CD4-positive, alpha-beta T cell treated with Interleukin-17A for 4 hours (primary cell): ENCODE measurements at regions not wholly inside any gene's neighbourhood (a gene's known extent, or its start where the extent isn't known, plus 50 kb on each side); places are given as distances from the start of the nearest gene placed in this dataset.
"Not testable (repeated sequence)": the region's sequence is repeated elsewhere in the genome, so short reads cannot be mapped to it uniquely, and the experiment has no call there.

Source experiments
- DNase-seq: peaks from one replicate; pipeline ENCODE4 v3.0.0-alpha.2; 2020; ENCODE audit warnings: mixed read lengths

DNA sequence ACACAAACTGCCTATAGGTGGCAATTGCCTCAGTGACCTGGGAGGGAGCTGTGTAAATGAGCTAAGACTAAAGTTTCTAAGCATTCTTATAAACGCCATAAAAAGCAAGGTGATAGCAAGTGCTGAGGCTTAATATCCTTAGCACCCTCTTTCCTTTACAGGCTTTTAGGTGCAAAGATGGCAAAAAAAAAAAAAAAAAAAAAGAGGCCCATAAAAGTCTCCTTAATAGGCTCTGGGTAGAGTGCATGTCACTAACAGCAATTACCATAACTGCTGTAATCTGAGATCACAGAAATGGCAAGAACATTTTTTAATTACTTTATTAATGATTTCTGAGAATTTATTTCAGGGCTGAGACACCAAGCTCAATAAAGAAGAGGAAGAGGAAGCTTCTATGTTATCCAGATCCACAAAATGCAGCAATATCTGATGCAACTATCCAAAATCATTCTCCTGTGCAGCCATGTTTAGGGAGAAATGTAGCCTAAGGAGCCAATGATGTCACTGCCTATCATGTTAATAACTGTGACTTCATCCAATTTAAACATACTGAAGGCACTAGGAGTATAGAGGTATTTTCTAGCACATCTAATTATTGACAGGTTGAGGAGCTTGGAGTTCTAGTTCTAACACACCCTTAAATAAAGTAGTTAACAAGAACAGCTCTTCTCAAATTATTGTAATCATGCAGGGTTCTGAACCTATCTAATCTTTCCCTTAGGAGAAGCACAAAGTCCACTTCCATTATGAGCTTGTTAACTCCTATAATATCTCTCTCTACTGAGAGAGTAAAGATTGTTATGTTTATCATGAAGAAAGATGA is 804.3 kb upstream of the ACVR2A start:
- no peak for DNase-seq

DNA sequence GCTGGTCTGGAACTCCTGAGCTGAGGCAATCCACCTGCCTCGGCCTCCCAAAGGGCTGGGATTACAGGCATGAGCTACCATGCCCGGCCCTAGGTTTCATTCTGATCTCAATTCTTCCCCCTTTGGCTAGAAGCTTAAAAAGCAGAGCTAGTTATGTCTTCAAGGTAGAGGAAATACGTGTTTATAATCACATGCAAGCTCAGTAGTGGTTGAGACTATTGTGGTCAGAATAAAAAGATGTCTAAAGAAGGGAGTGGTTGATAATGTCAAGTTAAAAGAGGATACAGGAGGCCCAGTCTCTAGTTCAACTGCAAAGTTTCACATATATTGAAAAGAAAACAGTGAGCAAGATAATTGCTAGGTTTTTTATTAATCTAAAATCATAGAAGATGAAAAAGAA is 807.8 kb upstream of the ACVR2A start:
- DNase-seq: no peak

DNA sequence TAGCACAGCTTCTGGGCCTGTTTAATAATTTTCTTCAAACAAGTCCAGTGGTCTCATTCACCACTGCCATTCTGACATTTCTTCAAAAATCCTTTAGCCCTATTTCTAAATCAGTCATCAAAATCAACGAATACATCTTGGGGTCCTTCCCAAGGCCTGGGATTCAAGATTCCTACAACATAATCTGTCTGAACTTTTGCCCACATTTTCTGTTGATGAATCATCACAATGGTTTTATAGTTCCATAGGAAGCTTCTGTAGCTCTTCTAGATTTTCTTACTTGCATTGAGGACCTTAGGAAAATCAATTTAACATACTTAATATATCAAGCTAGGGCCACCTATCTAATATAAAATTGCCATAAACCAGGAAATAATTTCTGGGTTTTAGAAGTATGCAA is 811.8 kb upstream of the ACVR2A start:
- DNase-seq: no peak

DNA sequence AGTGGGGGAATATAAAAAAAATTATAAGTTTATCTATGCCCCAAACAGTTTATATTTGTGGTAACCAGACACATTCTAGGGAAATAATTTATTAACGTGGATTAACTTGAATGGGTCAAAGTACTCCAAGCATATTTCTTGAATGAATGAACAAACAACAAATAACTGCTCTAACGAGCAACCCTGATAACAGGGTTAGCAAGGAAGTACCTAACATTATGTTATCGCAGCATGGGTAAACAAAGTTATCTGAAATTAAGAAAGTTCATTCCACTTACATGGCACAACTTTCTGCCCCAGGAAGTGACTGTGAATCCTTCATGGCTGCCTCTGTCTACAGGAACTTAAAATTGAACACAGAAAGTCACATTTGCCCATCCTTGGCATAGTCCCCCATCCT is 812.9 kb upstream of the ACVR2A start:
- DNase-seq: no peak

DNA sequence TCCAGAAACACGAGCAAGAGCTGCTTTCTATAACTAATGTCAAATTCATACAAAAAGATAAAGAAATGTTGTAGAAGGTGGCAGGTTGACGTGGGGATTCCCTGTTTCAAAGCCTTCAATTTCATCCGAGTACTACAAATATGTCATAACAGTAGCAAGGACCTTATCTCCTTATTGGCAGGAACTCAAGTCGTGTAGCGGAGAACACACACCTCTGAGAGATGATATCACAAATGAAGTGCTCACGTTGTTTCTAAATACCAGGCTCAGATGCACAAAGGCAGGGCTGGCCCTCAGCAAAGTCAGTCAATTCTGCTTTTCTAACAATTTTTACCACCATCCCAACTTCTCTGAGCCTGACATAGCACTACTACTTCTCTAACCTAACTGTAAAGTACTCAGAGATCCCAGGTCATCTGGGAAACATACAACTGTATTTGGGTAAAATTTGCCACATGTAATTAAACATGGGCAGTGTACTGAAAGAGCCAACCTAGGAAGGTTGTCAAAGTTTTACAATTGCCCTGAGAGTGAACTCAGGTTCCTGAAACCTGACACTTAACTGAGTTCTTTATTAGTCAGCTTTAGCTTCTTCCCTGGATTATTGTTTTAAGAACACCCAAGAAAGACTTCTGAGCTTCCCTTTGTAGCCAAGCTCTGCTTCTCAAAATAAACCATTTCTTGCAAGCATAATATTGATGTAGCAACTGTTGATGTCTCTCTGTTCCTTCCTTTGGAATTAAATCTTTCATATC is 813.7 kb upstream of the ACVR2A start:
- no peak for DNase-seq

DNA sequence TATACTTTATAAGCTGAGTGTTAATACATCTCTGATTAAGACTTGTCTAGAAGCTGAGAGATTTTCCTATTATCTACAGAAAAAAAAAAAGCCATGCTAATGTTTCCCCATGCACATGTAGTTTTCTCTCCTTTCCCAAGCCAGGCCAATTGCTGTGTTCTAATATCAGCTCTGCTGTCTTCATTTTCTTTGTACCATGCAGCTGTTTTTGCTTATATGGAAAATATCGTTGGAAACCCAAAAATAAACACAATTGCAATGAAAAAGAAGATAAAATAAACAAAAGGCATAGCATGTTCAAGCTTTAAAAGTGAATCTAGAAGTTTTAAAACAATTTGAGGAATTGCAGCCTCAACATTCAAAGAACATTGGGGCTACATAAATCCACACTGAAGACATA is 817.4 kb upstream of the ACVR2A start:
- no peak for DNase-seq

DNA sequence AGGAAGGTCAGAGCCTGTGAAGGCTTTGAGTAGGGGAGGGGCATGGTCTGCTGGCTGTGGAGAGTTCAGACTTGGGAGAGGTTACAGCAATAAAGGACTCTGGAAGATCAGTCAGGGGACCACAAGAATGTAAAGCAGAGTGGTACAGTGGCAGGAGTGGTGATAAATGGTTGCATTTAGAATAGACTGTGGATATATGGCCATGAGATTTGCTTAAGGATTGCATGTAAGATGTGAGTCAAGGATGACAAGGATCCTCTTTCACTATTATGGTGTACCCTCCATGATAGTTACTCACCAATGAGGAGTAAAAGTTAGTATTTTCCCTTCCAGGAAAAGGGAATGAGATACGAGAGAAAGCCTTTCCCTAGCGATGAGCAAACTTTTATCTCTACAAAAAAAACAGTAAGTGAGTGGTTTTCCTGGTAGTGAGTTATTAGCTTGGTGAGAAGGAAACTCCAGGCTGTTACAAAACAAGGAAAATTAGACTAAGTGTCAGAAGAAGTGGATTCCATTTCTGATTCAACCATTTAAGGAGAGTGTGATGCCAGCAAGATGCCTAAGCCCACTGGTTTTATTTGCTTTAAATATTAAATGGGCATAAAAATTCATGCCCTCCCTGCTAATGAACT is 818.0 kb upstream of the ACVR2A start:
- DNase-seq: no peak

DNA sequence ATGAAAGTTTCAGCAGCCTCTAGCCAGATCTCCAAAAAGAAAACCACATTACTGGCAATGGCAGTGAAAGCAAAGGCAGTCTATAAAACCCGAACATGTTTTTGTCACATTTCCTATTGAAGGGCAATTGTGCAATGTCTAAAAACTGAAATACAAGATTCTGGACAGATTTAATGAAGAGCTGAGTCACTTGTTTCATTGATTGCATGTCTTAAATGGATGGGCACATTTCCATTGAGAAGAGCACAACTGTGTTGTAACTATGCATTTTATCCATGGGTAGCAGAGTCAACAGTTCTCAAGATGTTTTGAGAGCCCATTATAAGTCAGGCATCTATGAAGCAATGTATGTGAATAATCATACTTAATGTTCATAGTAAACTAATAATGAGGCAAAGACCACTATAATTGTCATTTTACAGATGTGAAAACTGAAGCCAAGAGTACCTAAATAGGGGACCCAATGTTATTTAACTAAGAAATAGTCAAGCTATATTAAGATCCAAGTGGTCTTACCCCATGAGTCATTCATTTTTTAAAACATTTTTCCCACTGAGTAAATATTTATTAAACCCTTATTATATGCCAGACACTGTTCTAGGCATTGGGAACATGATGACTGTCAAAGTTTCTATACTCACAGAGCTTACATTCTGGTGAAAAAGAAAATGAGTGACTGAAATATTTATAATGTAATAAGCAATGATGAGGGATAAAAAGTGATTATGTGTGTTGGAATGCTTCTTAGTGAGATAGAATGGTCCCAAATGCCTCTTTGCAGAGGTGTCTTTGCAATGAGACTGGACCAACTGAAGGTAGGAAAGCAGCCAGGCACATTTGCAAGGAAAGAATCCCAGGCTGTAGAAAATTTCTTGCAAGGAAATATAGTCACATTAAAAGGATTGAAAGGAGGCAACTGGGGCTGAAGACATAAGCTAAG is 818.9 kb upstream of the ACVR2A start:
- DNase-seq: no peak

DNA sequence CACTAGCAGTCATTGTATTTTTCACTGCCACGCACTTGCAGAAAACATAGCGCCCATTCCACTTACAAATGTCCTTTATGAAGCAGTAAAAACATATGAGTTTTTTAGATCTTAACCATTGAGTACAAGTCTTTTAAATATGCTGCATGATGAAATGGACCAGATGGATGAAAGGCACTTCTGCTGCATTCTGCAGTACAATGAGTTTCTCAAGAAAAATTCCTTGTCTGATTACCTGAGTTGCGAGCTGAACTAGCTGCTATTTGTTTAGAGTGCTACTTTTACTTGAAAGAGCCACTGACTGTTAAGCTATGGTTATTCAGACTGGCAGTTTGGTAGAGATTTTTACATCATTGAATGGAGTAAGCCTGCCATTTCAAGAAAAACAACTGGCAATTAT is 825.5 kb upstream of the ACVR2A start:
- no peak for DNase-seq

DNA sequence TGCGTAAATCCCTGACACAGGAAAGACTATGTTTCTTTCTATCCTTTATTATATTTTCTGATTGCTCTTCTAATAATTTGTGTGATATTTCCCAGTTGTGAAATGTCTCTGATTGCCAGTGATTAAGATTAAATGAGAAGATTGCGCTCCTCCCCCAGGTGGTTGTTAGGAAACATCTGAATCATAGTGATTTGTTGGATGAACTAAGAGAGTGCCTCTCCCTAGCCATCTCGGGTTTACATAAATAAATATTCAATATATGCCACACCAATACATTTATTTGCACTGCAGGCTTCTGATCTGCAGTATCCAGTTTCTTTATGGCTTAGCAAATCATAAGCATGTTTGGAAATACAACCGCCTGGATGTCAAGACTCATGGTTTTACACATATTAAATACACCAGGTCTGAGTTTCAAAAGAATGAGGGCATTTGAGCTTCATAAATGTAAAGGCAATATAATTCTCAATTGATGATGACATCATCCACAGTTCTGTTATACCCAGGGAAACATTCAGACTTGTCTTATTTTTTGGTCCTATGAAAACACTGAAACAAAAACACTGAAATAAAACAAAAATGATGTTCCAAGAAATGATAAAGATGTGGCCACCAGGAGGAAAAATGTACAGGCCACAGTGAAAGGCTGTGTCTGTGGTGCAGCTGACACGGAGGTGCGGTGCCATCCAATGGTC is 826.7 kb upstream of the ACVR2A start:
- no peak for DNase-seq

DNA sequence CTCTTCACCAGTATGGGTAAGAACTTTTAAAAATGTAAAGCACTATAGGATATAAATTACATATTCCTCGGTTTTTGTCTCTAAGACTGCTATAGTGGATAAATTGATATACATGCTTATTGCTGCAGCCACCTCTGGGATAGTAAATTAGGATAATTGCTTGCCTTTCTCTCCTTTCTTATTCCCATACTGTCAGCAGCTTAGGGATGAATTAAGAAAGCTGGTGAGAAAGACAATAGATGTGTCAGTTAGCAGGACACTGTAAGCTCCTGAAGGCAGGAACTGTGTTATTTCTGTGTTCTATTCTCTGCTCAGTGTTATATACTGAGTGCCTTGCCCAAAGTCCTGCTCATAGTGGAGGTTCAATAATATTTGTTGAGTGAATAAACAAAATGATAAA is 828.6 kb upstream of the ACVR2A start:
- no peak for DNase-seq

DNA sequence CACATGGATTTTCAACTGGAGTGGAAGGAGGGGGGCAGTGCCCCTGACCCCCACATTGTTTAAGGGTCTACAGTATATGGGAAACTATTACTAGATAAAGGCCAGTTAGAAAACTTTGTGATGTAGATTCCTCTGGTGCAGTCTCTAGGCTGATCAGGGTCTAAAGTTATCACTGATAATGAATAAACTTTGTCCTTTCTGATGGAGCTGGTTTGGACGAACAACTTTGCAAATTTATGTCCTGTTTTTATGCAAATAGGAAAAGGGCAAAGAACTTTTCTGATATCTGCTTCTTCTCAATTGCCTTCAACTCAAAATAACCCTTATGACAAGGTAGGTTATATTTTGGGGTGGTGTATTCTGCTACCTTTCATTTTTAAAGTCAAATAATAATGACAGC is 829.2 kb upstream of the ACVR2A start:
- DNase-seq: no peak

DNA sequence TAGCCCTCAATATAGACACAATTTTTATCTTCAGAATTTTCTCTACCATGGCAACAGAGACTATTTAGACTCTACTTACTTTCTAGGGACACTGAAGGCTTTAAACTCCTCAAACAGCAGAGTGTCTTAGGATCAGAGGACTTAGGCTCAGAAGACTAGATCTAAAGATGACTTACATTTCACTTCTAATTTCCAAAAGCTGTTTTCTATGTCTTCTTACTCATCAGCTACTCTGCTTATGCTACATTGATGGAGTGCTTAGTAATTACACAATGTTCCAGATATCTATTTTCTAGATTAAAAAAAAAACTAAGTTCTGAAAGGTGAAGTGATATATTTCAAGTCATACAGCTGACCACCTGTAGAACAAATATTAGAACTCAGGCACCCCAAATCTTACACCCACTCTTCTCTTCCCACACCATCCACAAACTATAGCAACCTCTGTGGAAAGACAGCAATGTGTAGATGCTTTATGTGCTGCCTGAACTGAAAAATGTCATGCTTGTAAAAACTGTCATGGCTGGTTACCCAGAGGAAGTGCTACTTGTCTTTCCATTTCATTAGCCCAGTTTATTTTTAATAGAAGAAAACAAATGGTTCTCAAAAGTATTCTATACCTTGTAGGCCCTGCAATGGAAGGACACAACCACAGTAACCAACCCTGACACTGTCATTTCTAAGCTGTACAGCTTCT is 831.0 kb upstream of the ACVR2A start:
- DNase-seq: no peak

DNA sequence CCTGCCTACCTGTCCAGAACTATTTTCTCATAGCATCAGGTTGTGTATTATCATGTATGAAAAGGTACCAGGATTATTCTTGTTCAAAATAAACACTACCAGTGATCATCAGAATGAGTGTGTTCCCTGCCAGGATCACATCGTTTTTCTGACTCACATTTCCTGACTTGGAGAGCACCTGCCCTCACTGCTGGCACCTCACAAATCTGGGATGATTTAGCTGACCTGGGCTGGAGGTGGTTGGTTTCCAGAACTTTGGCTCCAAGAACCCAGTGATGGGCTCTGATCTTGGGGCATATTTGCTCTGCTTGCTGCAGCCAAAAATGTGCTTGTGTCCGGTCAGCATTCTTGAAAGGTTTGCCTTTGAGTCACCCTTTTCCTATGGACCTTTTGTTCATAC is 836.3 kb upstream of the ACVR2A start:
- no peak for DNase-seq

DNA sequence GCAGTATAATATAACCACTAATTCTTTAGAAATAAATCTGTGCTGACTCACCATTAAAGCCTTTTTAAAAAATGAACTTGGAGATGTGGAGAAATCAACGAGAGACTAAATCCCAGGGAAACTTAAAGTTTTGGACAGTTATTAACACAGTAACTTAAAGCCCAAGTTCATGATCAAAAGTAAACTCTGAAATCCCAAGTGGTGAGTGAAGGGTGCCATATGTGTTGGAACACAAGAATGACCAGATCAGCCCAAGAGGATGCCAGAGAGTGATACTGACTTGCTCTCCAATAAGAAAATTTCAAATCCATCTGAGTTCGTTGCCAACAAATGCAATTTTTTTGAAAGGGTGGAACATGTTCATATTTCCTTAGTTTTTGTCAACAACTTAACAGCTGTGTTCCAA is 838.1 kb upstream of the ACVR2A start:
- no peak for DNase-seq

DNA sequence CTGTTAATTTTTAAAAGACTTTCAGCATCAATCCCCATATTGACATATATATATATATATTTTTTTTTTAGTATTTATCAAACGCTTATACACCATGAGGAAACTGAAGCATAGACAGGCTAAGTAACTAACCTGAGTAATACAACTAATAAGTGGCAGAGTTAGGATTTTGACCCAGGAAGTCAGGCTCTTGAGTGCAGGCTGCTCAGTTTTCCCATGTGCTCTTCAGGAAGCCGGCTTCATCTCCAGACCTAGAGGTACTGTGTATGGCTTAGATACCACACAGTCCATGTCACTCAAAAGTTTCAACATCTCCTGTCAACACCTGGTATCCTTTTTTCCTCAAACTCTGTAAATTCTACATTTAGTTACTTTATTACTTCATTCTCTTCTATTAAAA is 841.7 kb upstream of the ACVR2A start:
- no peak for DNase-seq

DNA sequence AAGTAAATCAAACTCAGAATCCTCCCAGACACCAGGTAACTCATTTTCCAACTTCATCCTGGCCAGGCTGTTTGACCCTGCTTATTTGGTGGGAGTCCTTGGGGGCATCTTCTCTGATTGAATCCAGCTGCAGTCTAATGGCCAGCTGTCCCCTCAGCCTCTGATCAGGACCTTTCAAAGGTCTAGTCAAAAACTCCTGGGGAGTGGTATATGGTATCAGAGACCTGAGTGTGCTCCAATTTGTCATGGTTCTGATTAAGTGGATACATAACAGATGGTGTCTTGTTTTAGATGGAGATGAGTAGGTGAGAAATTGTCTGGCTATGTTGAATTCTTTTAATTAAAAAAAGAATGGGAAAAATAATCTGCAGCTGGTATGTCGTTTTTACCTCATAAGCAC is 842.6 kb upstream of the ACVR2A start:
- DNase-seq: no peak

DNA sequence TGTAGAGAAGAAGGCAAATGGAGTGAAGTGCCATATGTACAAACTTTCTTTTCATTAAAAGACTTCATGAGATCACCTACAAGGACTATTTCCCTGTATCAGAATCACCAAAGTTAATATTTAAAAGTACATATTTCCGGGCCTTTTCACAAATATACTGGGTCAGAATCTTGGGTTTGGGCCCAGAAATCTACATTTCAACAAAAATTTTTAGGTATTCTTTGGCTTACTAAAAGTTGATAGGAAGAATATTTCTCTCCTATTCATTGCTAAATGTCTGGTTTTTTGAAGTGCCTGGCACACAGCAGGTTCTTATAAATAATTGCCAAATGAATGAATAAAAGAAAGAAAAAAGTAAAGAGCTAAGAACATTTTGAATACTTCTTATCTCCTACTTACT is 843.8 kb upstream of the ACVR2A start:
- DNase-seq: no peak

DNA sequence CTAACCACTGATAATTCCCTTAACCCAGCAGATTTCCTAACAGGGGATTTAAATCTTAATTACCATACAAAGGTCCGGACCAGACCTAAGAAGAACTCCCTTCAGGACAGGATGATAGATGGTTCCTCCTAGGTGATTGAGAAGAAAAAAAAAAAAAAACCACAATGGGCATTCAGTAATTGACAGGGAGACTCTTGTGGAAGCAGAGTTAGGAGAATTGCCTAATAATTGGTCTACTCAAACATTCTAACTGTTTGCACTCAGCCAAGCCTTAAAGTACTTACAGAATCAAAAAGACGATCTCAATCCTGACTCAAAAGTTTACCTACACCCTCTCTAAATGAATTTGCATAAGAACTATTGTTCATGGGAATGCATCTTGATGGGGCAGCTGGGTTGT is 844.7 kb upstream of the ACVR2A start:
- not testable (repeated sequence) for DNase-seq

DNA sequence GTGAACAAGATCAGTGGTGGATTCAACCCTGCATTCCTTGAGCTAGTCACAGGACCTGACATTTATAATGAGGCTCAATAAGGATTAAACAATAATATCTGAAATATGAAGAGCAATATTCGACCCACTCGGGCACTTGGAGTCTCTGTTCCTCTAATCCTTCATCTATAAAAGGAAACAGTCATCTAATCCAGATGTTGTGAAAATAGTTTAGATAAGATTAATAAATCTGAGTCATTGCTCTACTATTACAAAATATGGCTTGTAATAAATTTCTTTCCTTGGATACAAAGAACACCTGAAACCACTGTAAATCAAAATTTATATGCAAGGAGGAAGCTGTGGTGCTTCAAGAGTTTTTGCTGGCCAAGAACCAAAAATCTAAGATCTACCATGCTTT is 846.9 kb upstream of the ACVR2A start:
- DNase-seq: no peak

DNA sequence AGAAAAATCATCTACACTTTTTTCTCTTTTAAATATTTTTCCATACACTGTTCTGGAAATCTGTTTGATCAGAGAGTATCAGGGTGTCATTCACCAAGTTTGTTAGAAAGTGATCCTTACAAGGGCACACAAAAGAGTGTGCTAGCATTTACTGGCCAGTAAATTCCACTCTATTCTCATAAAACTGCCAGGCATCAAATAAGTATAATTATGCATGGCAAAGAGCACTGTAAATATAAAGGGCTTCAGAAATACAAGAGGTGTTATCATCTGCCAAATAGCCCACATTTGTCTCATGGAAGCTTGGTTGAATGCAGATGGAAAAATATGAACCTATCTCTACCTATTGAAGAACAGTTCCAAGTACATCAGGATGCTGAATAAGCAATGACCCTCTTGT is 847.3 kb upstream of the ACVR2A start:
- DNase-seq: no peak

DNA sequence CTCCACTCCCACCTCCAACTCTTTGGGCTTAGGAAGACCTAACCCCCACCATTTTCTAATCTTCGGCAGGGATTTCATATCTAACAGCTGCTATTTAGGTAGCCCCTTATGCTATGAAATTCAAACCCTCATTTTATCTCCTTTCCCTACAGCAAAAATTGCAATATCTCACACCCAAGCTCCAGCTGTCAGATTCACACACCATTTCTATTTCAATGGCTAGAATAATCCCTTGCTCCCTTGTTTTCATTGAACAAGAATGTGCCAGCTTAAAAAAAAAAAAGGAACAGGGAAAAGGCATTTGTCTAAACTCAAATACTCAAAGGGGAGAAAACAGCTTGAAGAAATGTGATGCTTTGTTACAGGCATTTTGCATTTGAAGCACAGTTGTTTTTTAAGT is 850.6 kb upstream of the ACVR2A start:
- no peak for DNase-seq
